ENCODE measurements at regions not wholly inside any gene's neighbourhood (a gene's known extent, or its start where the extent isn't known, plus 50 kb on each side); places are given as distances from the start of the nearest gene placed in this dataset.

- H3K4me3 ChIP-seq (replicated peaks in 1 of 2; ENCODE audit: low read depth in 2 of 2, low read length in 2 of 2): no peak overlapping the region
- TF ChIP-seq, protein P1, sequence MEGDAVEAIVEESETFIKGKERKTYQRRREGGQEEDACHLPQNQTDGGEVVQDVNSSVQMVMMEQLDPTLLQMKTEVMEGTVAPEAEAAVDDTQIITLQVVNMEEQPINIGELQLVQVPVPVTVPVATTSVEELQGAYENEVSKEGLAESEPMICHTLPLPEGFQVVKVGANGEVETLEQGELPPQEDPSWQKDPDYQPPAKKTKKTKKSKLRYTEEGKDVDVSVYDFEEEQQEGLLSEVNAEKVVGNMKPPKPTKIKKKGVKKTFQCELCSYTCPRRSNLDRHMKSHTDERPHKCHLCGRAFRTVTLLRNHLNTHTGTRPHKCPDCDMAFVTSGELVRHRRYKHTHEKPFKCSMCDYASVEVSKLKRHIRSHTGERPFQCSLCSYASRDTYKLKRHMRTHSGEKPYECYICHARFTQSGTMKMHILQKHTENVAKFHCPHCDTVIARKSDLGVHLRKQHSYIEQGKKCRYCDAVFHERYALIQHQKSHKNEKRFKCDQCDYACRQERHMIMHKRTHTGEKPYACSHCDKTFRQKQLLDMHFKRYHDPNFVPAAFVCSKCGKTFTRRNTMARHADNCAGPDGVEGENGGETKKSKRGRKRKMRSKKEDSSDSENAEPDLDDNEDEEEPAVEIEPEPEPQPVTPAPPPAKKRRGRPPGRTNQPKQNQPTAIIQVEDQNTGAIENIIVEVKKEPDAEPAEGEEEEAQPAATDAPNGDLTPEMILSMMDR (IDR thresholded peaks at IDR 0.05; ENCODE audit: low read depth, low read length): no peak
- no peak for DNase-seq (ENCODE audit: low read depth in 2 of 2)
Measured at GRCh38 chr11:114784891-114785290, 106.6 kb downstream of the NXPE2 start.

- no peak overlapping the region for H3K4me3 ChIP-seq (replicated peaks in 1 of 2; ENCODE audit: low read depth in 2 of 2, low read length in 2 of 2)
- TF ChIP-seq, protein P1 (IDR thresholded peaks at IDR 0.05; ENCODE audit: low read depth, low read length): no peak
- DNase-seq (ENCODE audit: low read depth in 2 of 2): no peak
Measured at GRCh38 chr11:114785820-114786219, 107.5 kb downstream of the NXPE2 start.

- H3K4me3 ChIP-seq (replicated peaks in 1 of 2; ENCODE audit: low read depth in 2 of 2, low read length in 2 of 2): no peak overlapping the region
- DNase-seq (ENCODE audit: low read depth in 2 of 2): no peak
- TF ChIP-seq, protein P1 (IDR thresholded peaks at IDR 0.05; ENCODE audit: low read depth, low read length): no peak
Measured at GRCh38 chr11:114787126-114787525, 108.8 kb downstream of the NXPE2 start.

GRCh38 chr11:114790910-114791309 lies 112.6 kb downstream of the NXPE2 start:
- TF ChIP-seq, protein P1 (IDR thresholded peaks at IDR 0.05; ENCODE audit: low read depth, low read length): no peak

DNA sequence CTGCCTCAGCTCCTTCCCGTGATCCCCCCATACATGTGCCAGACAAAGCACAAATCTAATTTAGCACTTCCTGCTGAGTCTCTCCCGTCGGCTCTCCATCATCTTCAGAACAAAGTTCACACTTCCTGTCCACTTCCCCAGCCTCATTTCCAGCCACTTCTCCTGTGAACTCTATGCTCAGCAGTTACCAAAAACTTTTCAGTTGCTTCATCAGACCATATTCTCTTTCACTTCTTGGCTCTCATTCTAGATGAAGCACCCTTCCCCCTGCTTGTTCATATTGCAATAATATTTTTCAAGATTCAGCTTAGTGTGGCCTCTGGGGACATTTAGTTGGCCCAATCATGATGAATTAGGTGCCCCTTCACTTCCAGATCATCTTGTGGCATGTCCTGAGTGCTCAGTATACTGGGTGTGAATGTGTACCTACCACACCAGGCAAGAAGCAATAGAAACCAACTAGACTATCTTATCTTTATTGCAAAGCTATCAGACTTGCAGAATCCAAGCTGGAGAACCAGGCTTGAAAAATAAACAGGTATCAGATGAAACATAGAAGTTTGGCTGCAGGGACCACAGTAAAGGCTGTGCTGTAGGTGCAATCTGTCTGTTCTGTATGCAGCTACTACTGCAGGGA lies 115.8 kb downstream of the NXPE2 start:
- no peak for DNase-seq (ENCODE audit: low read depth in 2 of 2)
- no peak overlapping the region for H3K4me3 ChIP-seq (replicated peaks in 1 of 2; ENCODE audit: low read depth in 2 of 2, low read length in 2 of 2)
- TF ChIP-seq, protein P1 (IDR thresholded peaks at IDR 0.05; ENCODE audit: low read depth, low read length): no peak

More at GRCh38 chr11:114790910-114791309, 112.6 kb downstream of the NXPE2 start:
- H3K4me3 ChIP-seq (replicated peaks in 1 of 2; ENCODE audit: low read depth in 2 of 2, low read length in 2 of 2): no peak overlapping the region
- DNase-seq (ENCODE audit: low read depth in 2 of 2): no peak

DNA sequence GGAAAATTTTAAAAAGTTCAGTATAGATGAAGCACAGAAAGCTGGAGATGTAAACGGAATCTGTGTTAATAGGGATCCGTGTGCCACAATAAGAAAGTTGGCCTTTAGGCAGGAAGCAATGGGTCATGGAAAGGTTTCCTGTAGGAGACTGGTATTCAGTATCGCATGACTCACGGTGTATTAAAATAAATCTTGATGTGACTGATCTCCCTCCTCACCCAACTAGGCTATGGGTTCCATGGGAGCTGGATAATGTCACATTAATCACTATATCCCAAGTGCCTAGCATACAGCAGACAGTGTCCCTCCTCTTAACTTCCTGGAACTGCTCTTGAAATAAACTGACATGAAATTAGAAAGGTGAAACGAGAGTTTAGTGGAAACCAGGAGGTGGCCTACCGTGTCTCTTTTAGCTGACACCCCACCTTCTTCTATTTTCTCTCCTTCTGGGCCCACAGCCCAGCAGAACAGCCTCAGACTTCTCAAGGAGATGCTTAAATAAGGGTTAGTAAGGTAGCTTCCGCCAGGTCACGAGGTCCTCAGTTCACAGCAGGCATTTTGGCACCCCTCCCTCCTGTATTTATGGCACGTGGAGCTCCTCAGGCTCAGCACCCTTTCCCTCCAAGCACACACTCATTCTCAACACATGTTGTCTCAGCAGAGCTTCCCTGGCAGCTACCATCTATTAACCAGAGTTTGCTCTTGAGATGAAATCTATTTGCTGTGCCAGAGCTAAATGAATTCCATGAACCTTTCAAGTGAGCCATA lies 118.8 kb downstream of the NXPE2 start:
- DNase-seq (ENCODE audit: low read depth in 2 of 2): no peak
- TF ChIP-seq, protein P1 (IDR thresholded peaks at IDR 0.05; ENCODE audit: low read depth, low read length): no peak

More for the DNA sequence above, 118.8 kb downstream of the NXPE2 start:
- H3K4me3 ChIP-seq (replicated peaks in 1 of 2; ENCODE audit: low read depth in 2 of 2, low read length in 2 of 2): no peak overlapping the region

Data from cardiac fibroblast (primary cell).